WTC11 (cell line): ENCODE measurements at regions not wholly inside any gene's neighbourhood (a gene's known extent, or its start where the extent isn't known, plus 50 kb on each side); places are given as distances from the start of the nearest gene placed in this dataset.
A peak's percentile ranks its signal among the peaks of the same experiment; 100 is the strongest.
"Not testable (repeated sequence)": the region's sequence is repeated elsewhere in the genome, so short reads cannot be mapped to it uniquely, and the experiment has no call there.

ENCODE experiments used
- ATAC-seq: fragments of 200-7000 bp; cut with Tn5 transposase; 2 replicates; pipeline ENCODE4 v1.10.0; 2021; ENCODE audit warnings: mild to moderate bottlenecking, moderate library complexity
- CTCF ChIA-PET: fragments of 300-600 bp; sonication (Branson Sonifier 250); formaldehyde crosslinking; loops from one replicate; lab custom pipeline; 2021; ENCODE audit warnings: antibody characterized with exemption; lab: Charles Lee
- POLR2A ChIA-PET: fragments of 350-600 bp; sonication (Branson Sonifier 250); formaldehyde crosslinking; loops from one replicate; lab custom pipeline; 2021; ENCODE audit warnings: antibody characterized with exemption; lab: Charles Lee
- DNase-seq: peaks from one replicate; pipeline ENCODE4 v3.0.0; 2021; ENCODE audit warnings: low spot score
- H3K27ac Mint-ChIP-seq: 2 replicates; pipeline ENCODE4 v1.8.0; 2021; ENCODE audit warnings: mixed read lengths
- H3K27me3 Mint-ChIP-seq: 2 replicates; pipeline ENCODE4 v1.8.0; 2021; ENCODE audit warnings: low read depth, mild to moderate bottlenecking, moderate library complexity, mixed read lengths
- H3K36me3 Mint-ChIP-seq: 2 replicates; pipeline ENCODE4 v1.8.0; 2021; ENCODE audit warnings: mixed read lengths
- H3K4me1 Mint-ChIP-seq: 2 replicates; pipeline ENCODE4 v1.8.0; 2022; ENCODE audit warnings: mixed read lengths
- H3K4me3 Mint-ChIP-seq: 2 replicates; pipeline ENCODE4 v1.8.0; 2021; ENCODE audit warnings: mild to moderate bottlenecking, moderate library complexity, mixed read lengths
- H3K9me3 Mint-ChIP-seq: 2 replicates; pipeline ENCODE4 v1.8.0; 2021; ENCODE audit warnings: mixed read lengths
- CREM ChIP-seq: sonication (generic); formaldehyde crosslinking; IDR thresholded peaks from 2 replicates; pipeline ENCODE4 v1.8.1; 2022; ENCODE audit warnings: mild to moderate bottlenecking, missing genetic modification reagents, moderate library complexity
- ELF4 ChIP-seq: sonication (generic); formaldehyde crosslinking; IDR thresholded peaks from 2 replicates; pipeline ENCODE4 v1.8.1; 2022; ENCODE audit warnings: low read depth, mild to moderate bottlenecking, moderate library complexity, missing genetic modification reagents
- JAZF1 ChIP-seq: fragments of 250-450 bp; sonication (Bioruptor Pico); IDR thresholded peaks from 2 replicates; pipeline ENCODE4 v1.9.0; 2021; ENCODE audit warnings: moderate library complexity, mild to moderate bottlenecking, inconsistent platforms
- NR2C2 ChIP-seq: sonication (generic); formaldehyde crosslinking; IDR thresholded peaks from 2 replicates; pipeline ENCODE4 v1.8.0; 2022; ENCODE audit warnings: mild to moderate bottlenecking, missing genetic modification reagents
- PRRX2 ChIP-seq: fragments of 250-450 bp; sonication (Bioruptor Pico); IDR thresholded peaks from 2 replicates; pipeline ENCODE4 v1.8.0; 2021; ENCODE audit warnings: mild to moderate bottlenecking
- RORB ChIP-seq: fragments of 250-450 bp; sonication (Bioruptor Pico); IDR thresholded peaks from 2 replicates; pipeline ENCODE4 v1.9.0; 2021; ENCODE audit warnings: mild to moderate bottlenecking
- ZNF317 ChIP-seq: sonication (generic); formaldehyde crosslinking; IDR thresholded peaks from 2 replicates; pipeline ENCODE4 v1.8.1; 2023; ENCODE audit warnings: low read depth, mild to moderate bottlenecking, moderate library complexity, missing genetic modification reagents, borderline replicate concordance
- ZNF423 ChIP-seq: fragments of 250-450 bp; sonication (Bioruptor Pico); IDR thresholded peaks from 2 replicates; pipeline ENCODE4 v2.1.2; 2022; ENCODE audit warnings: mild to moderate bottlenecking, moderate library complexity
- TF ChIP-seq, protein P1 (sequence below): fragments of 250-450 bp; sonication (Bioruptor Pico); IDR thresholded peaks from 2 replicates; pipeline ENCODE4 v2.1.2; 2022; ENCODE audit warnings: mild to moderate bottlenecking, moderate library complexity
- TF ChIP-seq, protein P2 (sequence below): sonication (generic); formaldehyde crosslinking; IDR thresholded peaks from 2 replicates; pipeline ENCODE4 v1.8.1; 2022; ENCODE audit warnings: mild to moderate bottlenecking, missing genetic modification reagents, moderate library complexity, borderline replicate concordance
- TF ChIP-seq, protein P3 (sequence below): fragments of 250-450 bp; sonication (Bioruptor Pico); IDR thresholded peaks from 2 replicates; pipeline ENCODE4 v1.9.0; 2021; ENCODE audit warnings: mild to moderate bottlenecking, borderline replicate concordance
- TF ChIP-seq, protein P4 (sequence below): sonication (generic); formaldehyde crosslinking; IDR thresholded peaks from 2 replicates; pipeline ENCODE4 v1.8.1; 2023; ENCODE audit warnings: mild to moderate bottlenecking, missing genetic modification reagents, moderate library complexity

DNA sequence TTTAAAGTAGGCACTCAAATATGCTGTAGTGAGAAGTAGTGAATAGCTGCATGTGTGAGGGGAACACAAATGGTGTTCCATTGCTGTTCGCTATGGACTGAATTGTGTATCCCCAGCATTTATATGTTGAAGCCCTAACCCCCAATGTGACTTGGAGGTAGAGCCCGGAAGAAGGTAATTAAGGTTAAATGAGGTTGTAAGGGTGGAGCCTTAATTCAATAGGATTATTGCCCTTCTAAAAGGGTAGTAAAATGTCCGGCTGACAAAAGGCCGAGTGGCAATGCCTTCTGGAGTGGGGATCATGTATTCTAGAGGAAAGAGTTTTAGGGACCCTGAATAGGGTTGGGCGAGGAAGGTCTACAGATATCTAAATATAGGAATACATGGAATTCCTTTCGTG lies 168.9 kb upstream of the NUDT10 start (continued):
- TF ChIP-seq, protein P1, sequence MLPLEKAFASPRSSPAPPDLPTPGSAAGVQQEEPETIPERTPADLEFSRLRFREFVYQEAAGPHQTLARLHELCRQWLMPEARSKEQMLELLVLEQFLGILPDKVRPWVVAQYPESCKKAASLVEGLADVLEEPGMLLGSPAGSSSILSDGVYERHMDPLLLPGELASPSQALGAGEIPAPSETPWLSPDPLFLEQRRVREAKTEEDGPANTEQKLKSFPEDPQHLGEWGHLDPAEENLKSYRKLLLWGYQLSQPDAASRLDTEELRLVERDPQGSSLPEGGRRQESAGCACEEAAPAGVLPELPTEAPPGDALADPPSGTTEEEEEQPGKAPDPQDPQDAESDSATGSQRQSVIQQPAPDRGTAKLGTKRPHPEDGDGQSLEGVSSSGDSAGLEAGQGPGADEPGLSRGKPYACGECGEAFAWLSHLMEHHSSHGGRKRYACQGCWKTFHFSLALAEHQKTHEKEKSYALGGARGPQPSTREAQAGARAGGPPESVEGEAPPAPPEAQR (CRISPR knock-in tag) = no peak
- TF ChIP-seq, protein P2, sequence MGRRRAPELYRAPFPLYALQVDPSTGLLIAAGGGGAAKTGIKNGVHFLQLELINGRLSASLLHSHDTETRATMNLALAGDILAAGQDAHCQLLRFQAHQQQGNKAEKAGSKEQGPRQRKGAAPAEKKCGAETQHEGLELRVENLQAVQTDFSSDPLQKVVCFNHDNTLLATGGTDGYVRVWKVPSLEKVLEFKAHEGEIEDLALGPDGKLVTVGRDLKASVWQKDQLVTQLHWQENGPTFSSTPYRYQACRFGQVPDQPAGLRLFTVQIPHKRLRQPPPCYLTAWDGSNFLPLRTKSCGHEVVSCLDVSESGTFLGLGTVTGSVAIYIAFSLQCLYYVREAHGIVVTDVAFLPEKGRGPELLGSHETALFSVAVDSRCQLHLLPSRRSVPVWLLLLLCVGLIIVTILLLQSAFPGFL (CRISPR knock-in tag) = no peak

DNA sequence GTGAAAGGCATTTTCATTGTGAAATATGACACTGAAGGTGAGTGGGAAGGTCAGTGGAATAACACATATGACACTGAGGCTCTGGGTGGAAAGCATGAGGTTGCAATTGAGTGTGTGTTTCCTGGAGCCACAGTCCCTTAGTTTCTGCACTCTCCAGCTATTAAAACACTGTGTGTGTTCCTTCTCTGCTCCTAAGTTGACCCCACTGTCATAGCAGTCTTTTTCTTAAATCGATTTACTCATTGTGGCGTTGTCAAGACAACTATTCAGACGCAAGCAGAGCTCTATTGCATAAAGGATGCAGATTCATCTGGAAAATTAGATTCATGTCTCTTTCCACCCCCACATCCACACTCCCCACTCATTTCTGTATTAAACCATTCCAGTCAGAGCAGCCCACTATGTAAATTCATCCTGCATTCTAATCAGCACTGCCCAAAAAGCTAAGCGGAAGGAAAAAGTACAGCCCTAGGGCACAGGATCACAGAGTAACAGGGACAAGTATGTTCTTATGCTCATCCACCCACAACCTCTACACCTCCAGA lies 154.2 kb upstream of the NUDT10 start:
- ATAC-seq, H3K4me3 Mint-ChIP-seq, DNase-seq, H3K36me3 Mint-ChIP-seq, CTCF ChIA-PET, H3K27me3 Mint-ChIP-seq, H3K4me1 Mint-ChIP-seq, H3K9me3 Mint-ChIP-seq, H3K27ac Mint-ChIP-seq, POLR2A ChIA-PET: not testable (repeated sequence)

DNA sequence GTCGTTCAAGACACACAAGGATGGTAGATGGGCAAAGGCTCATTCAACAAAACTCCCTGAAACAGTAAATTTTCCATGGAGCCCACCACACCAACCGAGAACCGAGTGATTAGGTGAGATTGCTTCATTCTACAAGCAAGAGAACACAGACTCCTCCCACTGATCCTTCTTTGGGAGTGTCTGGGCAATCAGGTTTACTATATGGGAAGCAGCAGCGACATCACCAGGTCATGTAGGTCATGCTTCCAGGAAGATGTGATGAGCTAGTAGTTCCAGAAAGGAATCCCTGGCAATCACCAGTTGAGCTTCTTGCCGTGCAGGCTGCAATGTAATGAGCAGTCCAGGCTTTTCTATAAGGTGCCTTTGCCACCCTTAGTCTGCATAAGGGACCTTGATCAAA lies 152.8 kb upstream of the NUDT10 start:
- peak; percentile 44 for ATAC-seq
- CTCF ChIA-PET, H3K4me1 Mint-ChIP-seq, H3K27ac Mint-ChIP-seq, POLR2A ChIA-PET, H3K27me3 Mint-ChIP-seq, H3K9me3 Mint-ChIP-seq, H3K4me3 Mint-ChIP-seq, H3K36me3 Mint-ChIP-seq, DNase-seq: not testable (repeated sequence)

DNA sequence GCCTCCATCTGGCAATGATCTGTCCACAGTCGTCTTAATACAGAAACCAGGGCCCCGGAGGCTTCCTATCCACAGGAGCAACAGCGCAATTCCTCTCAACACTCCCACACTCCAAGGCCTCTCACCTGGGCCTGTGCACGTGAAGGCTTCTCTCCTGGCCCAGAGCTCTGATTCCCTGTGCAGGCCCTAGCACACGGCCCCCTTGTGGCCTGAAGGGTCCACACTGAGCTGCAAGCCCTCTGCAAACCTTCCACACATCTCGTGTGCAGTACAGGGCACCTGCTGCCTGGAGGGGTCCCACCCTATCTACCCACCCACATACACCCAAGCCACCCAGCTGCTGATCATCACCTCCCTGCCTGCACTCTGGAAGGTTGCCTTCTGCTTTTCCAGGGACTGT lies 150.1 kb upstream of the NUDT10 start:
- POLR2A ChIA-PET = no interaction called here
- peak; percentile 16 for DNase-seq
- Mint-ChIP-seq H3K36me3 (no peaks in the 10 kb centered on the region), H3K27ac (no peak overlapping the region), H3K27me3 (no peaks in the 10 kb centered on the region), H3K4me1 (no peaks in the 10 kb centered on the region), H3K9me3 (no peaks in the 10 kb centered on the region), H3K4me3 (no peak overlapping the region)
- peak; percentile 96 for ATAC-seq
- CTCF ChIA-PET = interaction anchor here (0.5 to 1.3 kb wide), 13 partner anchors 8 to 1079 kb away, joined by 3 to 8 read pairs (median 4); no protein-coding TSS in a partner anchor
- TF ChIP-seq CREM (CRISPR knock-in tag) (no peak), ELF4 (CRISPR knock-in tag) (no peak), PRRX2 (CRISPR knock-in tag) (no peak), RORB (no peak), ZNF317 (CRISPR knock-in tag) (no peak), JAZF1 (CRISPR knock-in tag) (no peak), ZNF423 (no peak), NR2C2 (no peak)
- TF ChIP-seq, protein P3, sequence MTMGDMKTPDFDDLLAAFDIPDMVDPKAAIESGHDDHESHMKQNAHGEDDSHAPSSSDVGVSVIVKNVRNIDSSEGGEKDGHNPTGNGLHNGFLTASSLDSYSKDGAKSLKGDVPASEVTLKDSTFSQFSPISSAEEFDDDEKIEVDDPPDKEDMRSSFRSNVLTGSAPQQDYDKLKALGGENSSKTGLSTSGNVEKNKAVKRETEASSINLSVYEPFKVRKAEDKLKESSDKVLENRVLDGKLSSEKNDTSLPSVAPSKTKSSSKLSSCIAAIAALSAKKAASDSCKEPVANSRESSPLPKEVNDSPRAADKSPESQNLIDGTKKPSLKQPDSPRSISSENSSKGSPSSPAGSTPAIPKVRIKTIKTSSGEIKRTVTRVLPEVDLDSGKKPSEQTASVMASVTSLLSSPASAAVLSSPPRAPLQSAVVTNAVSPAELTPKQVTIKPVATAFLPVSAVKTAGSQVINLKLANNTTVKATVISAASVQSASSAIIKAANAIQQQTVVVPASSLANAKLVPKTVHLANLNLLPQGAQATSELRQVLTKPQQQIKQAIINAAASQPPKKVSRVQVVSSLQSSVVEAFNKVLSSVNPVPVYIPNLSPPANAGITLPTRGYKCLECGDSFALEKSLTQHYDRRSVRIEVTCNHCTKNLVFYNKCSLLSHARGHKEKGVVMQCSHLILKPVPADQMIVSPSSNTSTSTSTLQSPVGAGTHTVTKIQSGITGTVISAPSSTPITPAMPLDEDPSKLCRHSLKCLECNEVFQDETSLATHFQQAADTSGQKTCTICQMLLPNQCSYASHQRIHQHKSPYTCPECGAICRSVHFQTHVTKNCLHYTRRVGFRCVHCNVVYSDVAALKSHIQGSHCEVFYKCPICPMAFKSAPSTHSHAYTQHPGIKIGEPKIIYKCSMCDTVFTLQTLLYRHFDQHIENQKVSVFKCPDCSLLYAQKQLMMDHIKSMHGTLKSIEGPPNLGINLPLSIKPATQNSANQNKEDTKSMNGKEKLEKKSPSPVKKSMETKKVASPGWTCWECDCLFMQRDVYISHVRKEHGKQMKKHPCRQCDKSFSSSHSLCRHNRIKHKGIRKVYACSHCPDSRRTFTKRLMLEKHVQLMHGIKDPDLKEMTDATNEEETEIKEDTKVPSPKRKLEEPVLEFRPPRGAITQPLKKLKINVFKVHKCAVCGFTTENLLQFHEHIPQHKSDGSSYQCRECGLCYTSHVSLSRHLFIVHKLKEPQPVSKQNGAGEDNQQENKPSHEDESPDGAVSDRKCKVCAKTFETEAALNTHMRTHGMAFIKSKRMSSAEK (CRISPR knock-in tag) = no peak
- TF ChIP-seq, protein P4, sequence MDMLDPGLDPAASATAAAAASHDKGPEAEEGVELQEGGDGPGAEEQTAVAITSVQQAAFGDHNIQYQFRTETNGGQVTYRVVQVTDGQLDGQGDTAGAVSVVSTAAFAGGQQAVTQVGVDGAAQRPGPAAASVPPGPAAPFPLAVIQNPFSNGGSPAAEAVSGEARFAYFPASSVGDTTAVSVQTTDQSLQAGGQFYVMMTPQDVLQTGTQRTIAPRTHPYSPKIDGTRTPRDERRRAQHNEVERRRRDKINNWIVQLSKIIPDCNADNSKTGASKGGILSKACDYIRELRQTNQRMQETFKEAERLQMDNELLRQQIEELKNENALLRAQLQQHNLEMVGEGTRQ = no peak
